Vagina (tissue), 2 donors: ENCODE measurements at regions not wholly inside any gene's neighbourhood (a gene's known extent, or its start where the extent isn't known, plus 50 kb on each side); places are given as distances from the start of the nearest gene placed in this dataset.

Source experiments
- DNase-seq, 2 donors: peaks; one replicate each; pipeline ENCODE4 v3.0.0-alpha.2; 2017; ENCODE audit errors: extremely low spot score in 2 of 2
- H3K27ac ChIP-seq: fragments of 200-600 bp; sonication (generic); one replicate; pipeline ENCODE4 v1.5.1; 2019
- H3K27me3 ChIP-seq: fragments of 200-600 bp; sonication (generic); one replicate; pipeline ENCODE4 v1.5.1; 2019
- H3K36me3 ChIP-seq, 2 donors: fragments of 200-600 bp; sonication (generic); one replicate each; pipeline ENCODE4 v1.5.1; 2017 to 2019
- H3K4me1 ChIP-seq: fragments of 200-600 bp; sonication (generic); one replicate; pipeline ENCODE4 v1.5.1; 2019
- H3K4me3 ChIP-seq, 2 donors: fragments of 200-600 bp; sonication (generic); 1 replicate in 1 of 2; 2 replicates in 1 of 2; pipeline ENCODE4 v1.5.1; 2016 to 2019
- H3K9me3 ChIP-seq: fragments of 200-600 bp; sonication (generic); one replicate; pipeline ENCODE4 v1.5.1; 2019
- POLR2A ChIP-seq, 2 donors: fragments of 450-650 bp; IDR thresholded peaks; one replicate each; pipeline ENCODE4 v1.6.1; 2017; ENCODE audit warnings: antibody characterized with exemption in 2 of 2, mild to moderate bottlenecking in 2 of 2, moderate library complexity in 2 of 2
- POLR2AphosphoS5 ChIP-seq, 2 donors: sonication (generic); formaldehyde crosslinking; IDR thresholded peaks; one replicate each; pipeline ENCODE4 v1.9.0; 2017; ENCODE audit warnings: antibody characterized with exemption in 2 of 2, mild to moderate bottlenecking in 2 of 2, low read depth in 1 of 2; ENCODE audit not compliant: insufficient read depth in 1 of 2
- intact Hi-C: fragments of 100-400 bp; cut with DNase I; formaldehyde crosslinking; loops from one replicate; pipeline ENCODE4 v1.15.1; 2023
- TF ChIP-seq, protein P1 (sequence below), 3 experiments: fragments of 450-650 bp in 2 of 3; fragments of 200-600 bp in 1 of 3; sonication (generic) in 1 of 3; IDR thresholded peaks; one replicate each; pipeline ENCODE4 v1.5.1; 2017 to 2019; ENCODE audit warnings: antibody characterized with exemption in 3 of 3, mild to moderate bottlenecking in 2 of 3, moderate library complexity in 2 of 3

DNA sequence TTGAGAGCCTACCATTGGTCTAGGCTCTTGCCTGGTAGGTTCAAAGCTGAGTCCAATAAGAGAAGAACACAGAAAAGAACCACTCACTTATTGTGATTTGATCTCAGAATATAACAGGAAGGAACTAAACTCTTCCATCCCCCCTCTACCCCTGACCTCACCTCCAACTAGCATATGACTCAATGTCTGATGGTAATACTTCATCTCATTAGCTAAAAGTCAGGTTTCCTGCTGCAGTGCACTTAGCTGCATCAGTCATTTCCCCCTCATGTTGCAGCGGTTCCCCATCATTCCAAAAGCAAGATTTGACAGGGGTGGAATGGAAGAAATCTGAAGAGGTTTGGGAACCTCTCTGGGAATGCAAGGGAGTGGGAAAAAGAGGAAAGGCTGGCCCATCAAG, 289.5 kb downstream of the SMARCA1 start:
- Histone ChIP-seq H3K9me3 (no peaks in the 10 kb centered on the region), H3K27me3 (no peaks in the 10 kb centered on the region), H3K4me3 (no peak overlapping the region), H3K27ac (no peak overlapping the region), H3K4me1 (no peaks in the 10 kb centered on the region), H3K36me3 (no peaks in the 10 kb centered on the region)
- no peak for DNase-seq
- TF ChIP-seq POLR2A (IDR thresholded peaks at IDR 0.05) (no peak), POLR2AphosphoS5 (IDR thresholded peaks at IDR 0.05; ENCODE audit: insufficient read depth in 1 of 2, low read depth in 1 of 2) (no peak)
- TF ChIP-seq, protein P1, sequence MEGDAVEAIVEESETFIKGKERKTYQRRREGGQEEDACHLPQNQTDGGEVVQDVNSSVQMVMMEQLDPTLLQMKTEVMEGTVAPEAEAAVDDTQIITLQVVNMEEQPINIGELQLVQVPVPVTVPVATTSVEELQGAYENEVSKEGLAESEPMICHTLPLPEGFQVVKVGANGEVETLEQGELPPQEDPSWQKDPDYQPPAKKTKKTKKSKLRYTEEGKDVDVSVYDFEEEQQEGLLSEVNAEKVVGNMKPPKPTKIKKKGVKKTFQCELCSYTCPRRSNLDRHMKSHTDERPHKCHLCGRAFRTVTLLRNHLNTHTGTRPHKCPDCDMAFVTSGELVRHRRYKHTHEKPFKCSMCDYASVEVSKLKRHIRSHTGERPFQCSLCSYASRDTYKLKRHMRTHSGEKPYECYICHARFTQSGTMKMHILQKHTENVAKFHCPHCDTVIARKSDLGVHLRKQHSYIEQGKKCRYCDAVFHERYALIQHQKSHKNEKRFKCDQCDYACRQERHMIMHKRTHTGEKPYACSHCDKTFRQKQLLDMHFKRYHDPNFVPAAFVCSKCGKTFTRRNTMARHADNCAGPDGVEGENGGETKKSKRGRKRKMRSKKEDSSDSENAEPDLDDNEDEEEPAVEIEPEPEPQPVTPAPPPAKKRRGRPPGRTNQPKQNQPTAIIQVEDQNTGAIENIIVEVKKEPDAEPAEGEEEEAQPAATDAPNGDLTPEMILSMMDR (IDR thresholded peaks at IDR 0.05): no peak
- intact Hi-C loops: no loop called here

DNA sequence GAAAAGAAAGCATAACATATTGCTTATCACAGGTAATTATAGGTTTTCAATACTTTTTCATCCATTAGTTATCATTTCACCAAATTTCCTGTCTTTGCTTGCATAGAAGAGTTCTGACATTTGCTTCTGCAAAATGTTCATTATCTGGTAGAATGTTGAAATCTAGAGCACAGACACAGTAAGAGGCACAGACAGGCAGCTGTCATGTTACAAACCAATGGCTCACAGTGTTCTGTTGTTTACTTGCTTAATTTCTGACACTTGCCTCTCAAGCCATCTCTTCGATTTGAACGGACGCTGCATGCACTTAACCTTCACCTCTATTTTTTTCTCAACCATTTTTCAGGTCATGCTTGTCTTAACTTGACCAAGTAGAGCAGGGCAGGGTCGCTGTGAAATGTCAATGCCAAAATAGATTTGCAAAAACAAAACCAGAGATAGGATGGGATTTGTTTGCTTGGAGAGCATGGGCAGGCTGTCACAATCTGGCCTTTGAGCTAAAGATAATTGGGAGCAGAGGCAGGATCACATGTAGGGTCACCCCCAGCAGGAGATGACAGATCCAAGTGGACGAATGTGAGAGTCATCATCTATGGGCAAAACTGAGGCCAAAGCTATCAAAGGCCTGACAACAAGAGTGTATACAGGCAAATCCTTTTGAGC, 292.3 kb downstream of the SMARCA1 start:
- no peak for DNase-seq
- H3K9me3 ChIP-seq: no peaks in the 10 kb centered on the region
- TF ChIP-seq POLR2AphosphoS5 (IDR thresholded peaks at IDR 0.05; ENCODE audit: insufficient read depth in 1 of 2, low read depth in 1 of 2) (no peak), POLR2A (IDR thresholded peaks at IDR 0.05) (no peak)
- TF ChIP-seq, protein P1 (IDR thresholded peaks at IDR 0.05): no peak
- no peak overlapping the region for H3K4me3 ChIP-seq
- intact Hi-C loops: no loop called here
- no peak overlapping the region for H3K27ac ChIP-seq
- no peaks in the 10 kb centered on the region for H3K4me1 ChIP-seq
- H3K36me3 ChIP-seq: no peaks in the 10 kb centered on the region
- H3K27me3 ChIP-seq: no peaks in the 10 kb centered on the region

DNA sequence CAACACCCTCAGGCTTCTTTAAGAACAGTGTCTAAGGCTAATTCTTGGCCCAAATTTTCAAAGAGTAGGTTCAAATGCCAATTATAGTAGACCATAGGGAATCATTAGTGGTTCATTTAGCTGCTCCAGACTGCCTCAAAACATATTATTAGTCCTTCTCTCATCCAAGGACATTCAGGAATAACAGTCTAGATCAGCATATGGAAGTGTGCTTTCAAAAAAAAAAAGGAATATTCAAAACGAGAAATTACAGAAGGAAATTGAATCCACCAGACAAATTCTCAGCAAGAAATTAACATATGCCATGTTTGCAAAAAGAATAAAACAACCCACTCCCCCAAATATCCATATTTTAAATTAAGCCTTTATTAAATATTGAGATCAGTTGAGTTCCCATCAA, 293.1 kb downstream of the SMARCA1 start:
- TF ChIP-seq POLR2A (IDR thresholded peaks at IDR 0.05) (no peak), POLR2AphosphoS5 (IDR thresholded peaks at IDR 0.05; ENCODE audit: insufficient read depth in 1 of 2, low read depth in 1 of 2) (no peak)
- TF ChIP-seq, protein P1 (IDR thresholded peaks at IDR 0.05): no peak
- intact Hi-C loops: no loop called here

DNA sequence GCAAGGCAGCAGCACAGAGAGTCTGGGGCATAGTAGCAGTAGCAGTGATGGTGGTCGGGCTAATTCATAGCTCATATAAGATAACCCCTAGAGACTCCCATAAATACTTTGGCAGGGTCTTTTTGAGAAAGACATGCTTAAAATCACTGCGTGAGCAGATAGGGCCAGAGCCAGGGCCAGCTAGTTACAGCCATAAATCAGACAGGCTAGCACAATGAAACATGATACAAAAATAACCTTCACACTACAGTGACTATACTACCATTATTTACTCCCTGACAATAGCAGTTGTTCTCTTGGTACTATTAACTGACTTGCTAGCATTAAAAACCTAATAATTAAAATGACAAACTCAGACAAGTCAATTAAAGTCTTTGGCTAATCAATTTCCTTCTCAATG, 295.9 kb downstream of the SMARCA1 start:
- no peak for DNase-seq
- H3K27ac ChIP-seq: no peak overlapping the region
- H3K36me3 ChIP-seq: no peaks in the 10 kb centered on the region
- intact Hi-C loops: no loop called here
- TF ChIP-seq POLR2AphosphoS5 (IDR thresholded peaks at IDR 0.05; ENCODE audit: insufficient read depth in 1 of 2, low read depth in 1 of 2) (no peak), POLR2A (IDR thresholded peaks at IDR 0.05) (no peak)
- TF ChIP-seq, protein P1 (IDR thresholded peaks at IDR 0.05): no peak
- no peaks in the 10 kb centered on the region for H3K27me3 ChIP-seq
- H3K4me3 ChIP-seq: no peak overlapping the region
- H3K9me3 ChIP-seq: no peaks in the 10 kb centered on the region
- no peaks in the 10 kb centered on the region for H3K4me1 ChIP-seq

More for the DNA sequence above, 293.1 kb downstream of the SMARCA1 start:
- Histone ChIP-seq H3K4me3 (no peak overlapping the region), H3K4me1 (no peaks in the 10 kb centered on the region), H3K27ac (no peak overlapping the region), H3K9me3 (no peaks in the 10 kb centered on the region), H3K36me3 (no peaks in the 10 kb centered on the region), H3K27me3 (no peaks in the 10 kb centered on the region)
- no peak for DNase-seq

DNA sequence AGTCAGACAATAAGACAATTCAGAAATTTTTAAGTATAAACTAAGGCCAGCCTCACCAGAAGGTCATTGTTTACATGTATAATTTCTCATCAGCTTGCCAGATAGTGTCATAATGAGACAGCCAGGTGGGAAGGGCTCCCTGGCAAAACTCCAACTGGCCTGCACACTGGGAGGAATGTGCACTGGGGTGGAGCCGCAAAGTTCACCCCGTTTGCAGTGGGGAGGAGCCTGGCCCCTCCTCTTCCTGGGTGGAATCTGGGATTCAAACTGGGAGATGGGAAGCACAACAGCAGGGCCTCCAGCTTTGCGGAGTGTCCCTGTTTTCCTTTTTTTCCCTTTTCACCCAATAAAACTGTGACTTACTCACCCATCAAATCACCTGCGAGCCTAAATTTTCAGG, 329.9 kb downstream of the SMARCA1 start:
- Histone ChIP-seq H3K9me3 (no peaks in the 10 kb centered on the region), H3K4me1 (no peaks in the 10 kb centered on the region), H3K36me3 (no peaks in the 10 kb centered on the region), H3K27me3 (no peaks in the 10 kb centered on the region), H3K4me3 (no peak overlapping the region), H3K27ac (no peak overlapping the region)
- no peak for DNase-seq
- TF ChIP-seq POLR2A (IDR thresholded peaks at IDR 0.05): no peak
- TF ChIP-seq POLR2AphosphoS5 (IDR thresholded peaks at IDR 0.05; ENCODE audit: insufficient read depth in 1 of 2, low read depth in 1 of 2): no peak
- TF ChIP-seq, protein P1 (IDR thresholded peaks at IDR 0.05): no peak
- intact Hi-C loops: no loop called here
